ENCODE measurements at regions not wholly inside any gene's neighbourhood (a gene's known extent, or its start where the extent isn't known, plus 50 kb on each side); places are given as distances from the start of the nearest gene placed in this dataset.

DNA sequence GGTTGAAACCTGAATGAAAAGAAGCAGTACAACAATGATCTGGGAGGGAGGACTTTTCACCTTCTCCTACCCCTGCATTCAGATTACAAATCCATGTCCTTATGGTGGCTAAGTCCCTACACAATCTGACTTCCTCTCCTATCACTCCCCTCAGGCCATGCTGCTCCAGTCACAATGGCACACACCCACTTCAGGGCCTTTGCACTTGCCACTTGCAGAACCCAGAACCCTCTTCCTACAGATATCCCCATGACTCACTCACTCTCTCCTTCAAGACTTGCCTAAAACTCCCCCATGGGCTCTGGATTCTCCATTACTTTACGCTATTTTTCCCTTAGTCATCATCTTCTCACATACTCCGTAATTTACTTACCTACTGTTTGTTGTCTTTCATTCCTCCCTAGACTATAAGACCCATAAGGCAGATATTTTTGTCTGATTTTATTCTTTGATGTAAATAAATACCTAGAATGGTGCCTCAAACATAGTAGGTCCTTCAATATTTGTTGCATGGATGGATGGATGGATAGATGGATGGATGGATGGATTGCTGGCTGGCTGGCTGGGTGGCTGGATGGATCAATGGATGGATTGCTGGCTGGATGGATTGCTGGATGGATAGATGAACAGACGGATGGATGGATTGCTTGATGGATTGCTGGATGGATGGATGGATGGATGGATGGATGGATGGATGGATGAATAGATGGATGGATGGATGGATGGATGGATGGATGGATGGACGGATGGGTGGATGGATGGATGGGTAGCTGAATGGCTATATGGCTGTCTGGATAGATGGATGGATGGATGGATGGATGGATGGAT lies 94.7 kb upstream of the NAV2 start:
- TF ChIP-seq POLR2AphosphoS5 (IDR thresholded peaks at IDR 0.05), result no peak
- TF ChIP-seq, protein P1, sequence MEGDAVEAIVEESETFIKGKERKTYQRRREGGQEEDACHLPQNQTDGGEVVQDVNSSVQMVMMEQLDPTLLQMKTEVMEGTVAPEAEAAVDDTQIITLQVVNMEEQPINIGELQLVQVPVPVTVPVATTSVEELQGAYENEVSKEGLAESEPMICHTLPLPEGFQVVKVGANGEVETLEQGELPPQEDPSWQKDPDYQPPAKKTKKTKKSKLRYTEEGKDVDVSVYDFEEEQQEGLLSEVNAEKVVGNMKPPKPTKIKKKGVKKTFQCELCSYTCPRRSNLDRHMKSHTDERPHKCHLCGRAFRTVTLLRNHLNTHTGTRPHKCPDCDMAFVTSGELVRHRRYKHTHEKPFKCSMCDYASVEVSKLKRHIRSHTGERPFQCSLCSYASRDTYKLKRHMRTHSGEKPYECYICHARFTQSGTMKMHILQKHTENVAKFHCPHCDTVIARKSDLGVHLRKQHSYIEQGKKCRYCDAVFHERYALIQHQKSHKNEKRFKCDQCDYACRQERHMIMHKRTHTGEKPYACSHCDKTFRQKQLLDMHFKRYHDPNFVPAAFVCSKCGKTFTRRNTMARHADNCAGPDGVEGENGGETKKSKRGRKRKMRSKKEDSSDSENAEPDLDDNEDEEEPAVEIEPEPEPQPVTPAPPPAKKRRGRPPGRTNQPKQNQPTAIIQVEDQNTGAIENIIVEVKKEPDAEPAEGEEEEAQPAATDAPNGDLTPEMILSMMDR (IDR thresholded peaks at IDR 0.05), result no peak

All from breast epithelium (tissue), 3 donors.